Hypothalamus (tissue), 51 donors: ENCODE measurements at regions not wholly inside any gene's neighbourhood (a gene's known extent, or its start where the extent isn't known, plus 50 kb on each side); places are given as distances from the start of the nearest gene placed in this dataset.
"Not testable (repeated sequence)": the region's sequence is repeated elsewhere in the genome, so short reads cannot be mapped to it uniquely, and the experiment has no call there.

Experiments used
- DNase-seq, 51 donors: peaks; one replicate each; lab custom pipeline; 2025; lab: John Stamatoyannopoulos, UW

GRCh38 chr20:33908336-33908735 lies 85.4 kb upstream of the RALY start:
- DNase-seq, result no peak

- DNase-seq, result no peak
Measured at GRCh38 chr20:33908868-33909267, 84.8 kb upstream of the RALY start.

- no peak for DNase-seq
Measured at GRCh38 chr20:33909331-33909921, 84.3 kb upstream of the RALY start.

- DNase-seq, result no peak
Measured at GRCh38 chr20:33910056-33910455, 83.7 kb upstream of the RALY start.

GRCh38 chr20:33910529-33911327 lies 83.0 kb upstream of the RALY start:
- DNase-seq, result no peak

- DNase-seq, result peak in 1 of 51 donors; percentile 4
Measured at GRCh38 chr20:33914919-33915318, 78.8 kb upstream of the RALY start.

GRCh38 chr20:33915726-33916331 lies 77.9 kb upstream of the RALY start:
- DNase-seq, result peak in 2 of 51 donors; percentile 4 to 6

- no peak for DNase-seq
Measured at GRCh38 chr20:33916768-33917167, 76.9 kb upstream of the RALY start.

GRCh38 chr20:33917831-33918525 lies 75.7 kb upstream of the RALY start:
- DNase-seq, result no peak

- DNase-seq, result no peak
Measured at GRCh38 chr20:33918662-33919061, 75.0 kb upstream of the RALY start.

- no peak for DNase-seq
Measured at GRCh38 chr20:33919653-33920052, 74.1 kb upstream of the RALY start.

GRCh38 chr20:33922224-33922623 lies 71.5 kb upstream of the RALY start:
- no peak for DNase-seq

GRCh38 chr20:33923740-33924139 lies 70.0 kb upstream of the RALY start:
- no peak for DNase-seq

GRCh38 chr20:33925867-33926266 lies 67.8 kb upstream of the RALY start:
- DNase-seq, result no peak

GRCh38 chr20:33926425-33926824 lies 67.3 kb upstream of the RALY start:
- no peak for DNase-seq

- no peak for DNase-seq
Measured at GRCh38 chr20:33927724-33928123, 66.0 kb upstream of the RALY start.

- DNase-seq, result no peak
Measured at GRCh38 chr20:33929917-33930316, 63.8 kb upstream of the RALY start.

- DNase-seq, result peak in 48 of 51 donors; percentile 8 to 91 (median 63)
Measured at GRCh38 chr20:33933469-33933909, 60.2 kb upstream of the RALY start.

GRCh38 chr20:33936656-33937055 lies 57.1 kb upstream of the RALY start:
- DNase-seq, result no peak

- not testable (repeated sequence) for DNase-seq
Measured at GRCh38 chr20:33939031-33939430, 54.7 kb upstream of the RALY start.

- DNase-seq, result no peak
Measured at GRCh38 chr20:33940666-33941065, 53.0 kb upstream of the RALY start.
